ENCODE measurements at regions not wholly inside any gene's neighbourhood (a gene's known extent, or its start where the extent isn't known, plus 50 kb on each side); places are given as distances from the start of the nearest gene placed in this dataset.
A peak's percentile ranks its signal among the peaks of the same experiment; 100 is the strongest.

GRCh38 chr12:107914460-107914977 lies 140.0 kb downstream of the ASCL4 start:
- Histone ChIP-seq H3K36me3 (ENCODE audit: control insufficient read depth in 5 of 5, insufficient read depth in 5 of 5, low read length in 5 of 5) (no peaks in the 10 kb centered on the region), H3K9me3 (ENCODE audit: control insufficient read depth in 5 of 5, low read length in 5 of 5) (no peaks in the 10 kb centered on the region), H3K4me1 (ENCODE audit: control insufficient read depth in 5 of 5, insufficient read depth in 5 of 5, low read length in 5 of 5) (peaks cover 2 to 14% (median 12%) of the 10 kb centered on the region in 5 donors), H3K27me3 (ENCODE audit: control insufficient read depth in 5 of 5, insufficient read depth in 4 of 5, low read length in 5 of 5) (peaks cover 0 to 21% (median 9%) of the 10 kb centered on the region in 5 donors), H3K27ac (ENCODE audit: low read depth, low read length) (no peak overlapping the region), H3K4me3 (ENCODE audit: low read depth in 1 of 5, low read length in 5 of 5) (no peak overlapping the region), H3K9ac (ENCODE audit: low read length in 5 of 5) (no peak overlapping the region)

DNA sequence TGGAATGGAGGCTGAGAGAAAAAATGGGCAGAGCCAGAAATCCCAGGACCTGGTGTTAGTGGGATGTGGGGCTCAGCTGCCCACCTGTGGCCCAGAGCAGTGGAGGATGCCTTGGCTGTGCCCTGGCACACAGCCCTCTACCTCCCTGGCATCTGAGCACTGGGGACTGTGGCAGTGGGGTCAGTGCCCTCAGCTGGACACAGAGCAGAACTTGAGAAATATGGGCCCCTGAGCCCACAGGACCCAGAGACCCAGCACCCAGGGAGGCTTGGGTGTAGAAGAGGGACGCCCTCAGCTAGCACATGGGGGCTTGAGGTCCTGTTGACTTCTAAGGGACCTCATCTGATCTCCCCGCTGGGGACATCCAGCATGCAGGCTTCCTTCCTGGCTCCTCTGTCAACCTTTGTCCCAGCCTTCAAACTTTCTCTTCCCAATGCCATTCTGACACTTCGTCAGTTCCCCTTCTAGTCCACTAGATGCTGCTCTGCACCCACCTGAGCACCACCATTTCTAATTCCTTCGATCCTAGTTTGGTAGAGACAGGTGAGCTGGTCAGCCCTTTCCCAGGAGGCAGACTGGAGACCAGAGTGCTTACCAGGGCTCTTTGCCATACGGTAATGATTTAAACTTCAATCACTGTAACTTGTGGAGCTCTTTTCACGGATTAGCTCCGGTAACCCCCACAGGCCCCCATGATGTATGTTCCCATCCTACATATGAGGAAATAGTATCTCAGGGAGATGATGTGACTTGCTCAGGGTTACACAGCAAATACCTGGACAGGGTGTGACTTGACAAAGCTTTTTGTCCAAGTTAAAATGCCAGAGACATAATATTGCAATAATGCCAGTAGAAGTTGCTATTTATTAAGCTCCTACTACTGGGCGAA lies 143.7 kb downstream of the ASCL4 start:
- no peak overlapping the region for H3K4me3 ChIP-seq (ENCODE audit: low read depth in 1 of 5, low read length in 5 of 5)
- H3K27me3 ChIP-seq (ENCODE audit: control insufficient read depth in 5 of 5, insufficient read depth in 4 of 5, low read length in 5 of 5): peaks cover 0 to 17% (median 9%) of the 10 kb centered on the region in 5 donors

DNA sequence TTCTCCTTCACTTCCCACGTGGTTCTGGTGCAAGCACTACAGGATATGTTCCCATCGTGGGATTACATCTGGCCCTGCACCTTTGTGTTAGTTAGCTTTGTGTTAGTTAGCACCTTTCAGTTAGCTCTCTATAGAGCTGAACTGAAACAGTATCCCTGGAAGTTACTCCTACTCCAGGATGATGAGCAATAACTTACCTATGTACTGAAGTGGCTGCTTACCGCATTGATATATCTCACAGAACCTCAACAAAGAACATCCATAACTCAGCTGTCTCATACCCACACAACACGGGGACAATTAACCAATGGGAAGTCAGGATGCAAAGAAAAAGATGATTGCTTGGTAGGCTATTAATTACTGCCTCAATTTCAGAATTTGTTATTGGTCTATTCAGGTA lies 146.6 kb downstream of the ASCL4 start:
- no peak overlapping the region for H3K4me3 ChIP-seq (ENCODE audit: low read depth in 1 of 5, low read length in 5 of 5)
- H3K9ac ChIP-seq (ENCODE audit: low read length in 5 of 5): no peak overlapping the region
- H3K27ac ChIP-seq (ENCODE audit: low read depth, low read length): no peak overlapping the region
- no peaks in the 10 kb centered on the region for H3K4me1 ChIP-seq (ENCODE audit: control insufficient read depth in 5 of 5, insufficient read depth in 5 of 5, low read length in 5 of 5)
- no peaks in the 10 kb centered on the region for H3K36me3 ChIP-seq (ENCODE audit: control insufficient read depth in 5 of 5, insufficient read depth in 5 of 5, low read length in 5 of 5)
- H3K9me3 ChIP-seq (ENCODE audit: control insufficient read depth in 5 of 5, low read length in 5 of 5): no peaks in the 10 kb centered on the region
- peaks cover 0 to 17% (median 9%) of the 10 kb centered on the region in 5 donors for H3K27me3 ChIP-seq (ENCODE audit: control insufficient read depth in 5 of 5, insufficient read depth in 4 of 5, low read length in 5 of 5)

More for the DNA sequence above, 143.7 kb downstream of the ASCL4 start:
- no peaks in the 10 kb centered on the region for H3K4me1 ChIP-seq (ENCODE audit: control insufficient read depth in 5 of 5, insufficient read depth in 5 of 5, low read length in 5 of 5)
- no peak overlapping the region for H3K9ac ChIP-seq (ENCODE audit: low read length in 5 of 5)
- H3K36me3 ChIP-seq (ENCODE audit: control insufficient read depth in 5 of 5, insufficient read depth in 5 of 5, low read length in 5 of 5): no peaks in the 10 kb centered on the region
- H3K27ac ChIP-seq (ENCODE audit: low read depth, low read length): no peak overlapping the region
- H3K9me3 ChIP-seq (ENCODE audit: control insufficient read depth in 5 of 5, low read length in 5 of 5): no peaks in the 10 kb centered on the region

DNA sequence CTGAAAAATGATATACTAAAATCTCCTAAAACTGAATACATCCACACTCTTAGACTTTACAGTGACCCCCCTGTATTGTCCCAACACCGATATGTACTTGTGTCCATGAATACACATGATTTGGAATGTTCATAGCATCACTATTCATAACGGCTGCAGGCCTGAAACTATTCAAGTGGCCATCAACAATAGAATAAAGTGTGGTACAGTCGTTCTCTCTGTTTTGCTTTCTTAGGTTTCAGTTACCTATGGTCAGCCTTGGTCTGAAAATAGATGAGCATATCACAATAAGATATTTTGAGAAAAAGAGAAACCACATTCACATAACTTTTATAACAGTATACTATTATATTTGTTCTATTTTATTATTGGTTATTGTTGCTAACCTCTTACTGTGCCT lies 150.6 kb downstream of the ASCL4 start:
- Histone ChIP-seq H3K4me3 (ENCODE audit: low read depth in 1 of 5, low read length in 5 of 5) (no peak overlapping the region), H3K36me3 (ENCODE audit: control insufficient read depth in 5 of 5, insufficient read depth in 5 of 5, low read length in 5 of 5) (no peaks in the 10 kb centered on the region), H3K27ac (ENCODE audit: low read depth, low read length) (no peak overlapping the region), H3K9me3 (ENCODE audit: control insufficient read depth in 5 of 5, low read length in 5 of 5) (no peaks in the 10 kb centered on the region), H3K27me3 (ENCODE audit: control insufficient read depth in 5 of 5, insufficient read depth in 4 of 5, low read length in 5 of 5) (peaks cover 0 to 4% (median 0%) of the 10 kb centered on the region in 5 donors), H3K4me1 (ENCODE audit: control insufficient read depth in 5 of 5, insufficient read depth in 5 of 5, low read length in 5 of 5) (peaks cover 0 to 8% (median 6%) of the 10 kb centered on the region in 5 donors), H3K9ac (ENCODE audit: low read length in 5 of 5) (no peak overlapping the region)

DNA sequence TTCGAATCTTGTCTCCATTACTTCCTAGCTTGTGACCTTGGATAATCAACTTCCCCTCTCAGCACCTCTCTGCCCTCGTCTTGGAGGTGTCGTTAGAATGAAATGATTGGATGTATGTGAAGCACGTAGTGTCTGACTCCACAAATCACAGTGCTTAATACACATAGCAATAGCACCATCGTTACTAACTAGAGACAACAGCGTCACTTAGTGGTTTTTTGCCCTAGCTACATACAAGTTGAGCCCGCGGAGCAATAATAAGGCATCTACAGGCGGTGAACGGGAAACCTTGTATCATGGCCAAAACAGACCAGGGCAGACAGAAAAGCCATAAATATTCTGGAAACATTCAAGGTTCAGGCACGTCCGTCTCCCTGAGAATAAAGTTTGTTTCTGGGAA lies 154.9 kb downstream of the ASCL4 start:
- no peak overlapping the region for H3K9ac ChIP-seq (ENCODE audit: low read length in 5 of 5)
- H3K27me3 ChIP-seq (ENCODE audit: control insufficient read depth in 5 of 5, insufficient read depth in 4 of 5, low read length in 5 of 5): peaks cover 0 to 10% (median 3%) of the 10 kb centered on the region in 5 donors

GRCh38 chr12:107931761-107932160 lies 157.3 kb downstream of the ASCL4 start:
- no peak overlapping the region for H3K27ac ChIP-seq (ENCODE audit: low read depth, low read length)
- peaks cover 5 to 14% (median 7%) of the 10 kb centered on the region in 5 donors for H3K27me3 ChIP-seq (ENCODE audit: control insufficient read depth in 5 of 5, insufficient read depth in 4 of 5, low read length in 5 of 5)
- no peaks in the 10 kb centered on the region for H3K36me3 ChIP-seq (ENCODE audit: control insufficient read depth in 5 of 5, insufficient read depth in 5 of 5, low read length in 5 of 5)
- no peaks in the 10 kb centered on the region for H3K9me3 ChIP-seq (ENCODE audit: control insufficient read depth in 5 of 5, low read length in 5 of 5)
- H3K4me3 ChIP-seq (ENCODE audit: low read depth in 1 of 5, low read length in 5 of 5): no peak overlapping the region
- H3K4me1 ChIP-seq (ENCODE audit: control insufficient read depth in 5 of 5, insufficient read depth in 5 of 5, low read length in 5 of 5): peaks cover 0 to 9% (median 7%) of the 10 kb centered on the region in 5 donors
- no peak overlapping the region for H3K9ac ChIP-seq (ENCODE audit: low read length in 5 of 5)

More for the DNA sequence above, 154.9 kb downstream of the ASCL4 start:
- no peak overlapping the region for H3K4me3 ChIP-seq (ENCODE audit: low read depth in 1 of 5, low read length in 5 of 5)
- H3K36me3 ChIP-seq (ENCODE audit: control insufficient read depth in 5 of 5, insufficient read depth in 5 of 5, low read length in 5 of 5): no peaks in the 10 kb centered on the region
- H3K9me3 ChIP-seq (ENCODE audit: control insufficient read depth in 5 of 5, low read length in 5 of 5): no peaks in the 10 kb centered on the region
- no peak overlapping the region for H3K27ac ChIP-seq (ENCODE audit: low read depth, low read length)
- H3K4me1 ChIP-seq (ENCODE audit: control insufficient read depth in 5 of 5, insufficient read depth in 5 of 5, low read length in 5 of 5): peaks cover 0 to 9% (median 7%) of the 10 kb centered on the region in 5 donors

- peaks cover 0 to 8% (median 0%) of the 10 kb centered on the region in 5 donors for H3K9me3 ChIP-seq (ENCODE audit: control insufficient read depth in 5 of 5, low read length in 5 of 5)
- no peaks in the 10 kb centered on the region for H3K36me3 ChIP-seq (ENCODE audit: control insufficient read depth in 5 of 5, insufficient read depth in 5 of 5, low read length in 5 of 5)
- peaks cover 0 to 7% (median 6%) of the 10 kb centered on the region in 5 donors for H3K4me1 ChIP-seq (ENCODE audit: control insufficient read depth in 5 of 5, insufficient read depth in 5 of 5, low read length in 5 of 5)
- no peak overlapping the region for H3K4me3 ChIP-seq (ENCODE audit: low read depth in 1 of 5, low read length in 5 of 5)
- peaks cover 2 to 13% (median 5%) of the 10 kb centered on the region in 5 donors for H3K27me3 ChIP-seq (ENCODE audit: control insufficient read depth in 5 of 5, insufficient read depth in 4 of 5, low read length in 5 of 5)
- H3K27ac ChIP-seq (ENCODE audit: low read depth, low read length): no peak overlapping the region
- H3K9ac ChIP-seq (ENCODE audit: low read length in 5 of 5): no peak overlapping the region
These were observed 163.9 kb downstream of the ASCL4 start for GRCh38 chr12:107938446-107938845.

- Histone ChIP-seq H3K27ac (ENCODE audit: low read depth, low read length) (peak overlapping the region; percentile 72), H3K9ac (ENCODE audit: low read length in 5 of 5) (peak overlapping the region in 3 of 5 donors; percentile 15 to 56 (median 16)), H3K4me3 (ENCODE audit: low read depth in 1 of 5, low read length in 5 of 5) (peak overlapping the region in 2 of 5 donors; percentile 36 to 40), H3K4me1 (ENCODE audit: control insufficient read depth in 5 of 5, insufficient read depth in 5 of 5, low read length in 5 of 5) (peaks cover 0 to 19% (median 16%) of the 10 kb centered on the region in 5 donors), H3K9me3 (ENCODE audit: control insufficient read depth in 5 of 5, low read length in 5 of 5) (peaks cover 0 to 2% (median 0%) of the 10 kb centered on the region in 5 donors), H3K27me3 (ENCODE audit: control insufficient read depth in 5 of 5, insufficient read depth in 4 of 5, low read length in 5 of 5) (no peaks in the 10 kb centered on the region), H3K36me3 (ENCODE audit: control insufficient read depth in 5 of 5, insufficient read depth in 5 of 5, low read length in 5 of 5) (no peaks in the 10 kb centered on the region)
These were observed 174.0 kb downstream of the ASCL4 start for GRCh38 chr12:107948391-107948945.

DNA sequence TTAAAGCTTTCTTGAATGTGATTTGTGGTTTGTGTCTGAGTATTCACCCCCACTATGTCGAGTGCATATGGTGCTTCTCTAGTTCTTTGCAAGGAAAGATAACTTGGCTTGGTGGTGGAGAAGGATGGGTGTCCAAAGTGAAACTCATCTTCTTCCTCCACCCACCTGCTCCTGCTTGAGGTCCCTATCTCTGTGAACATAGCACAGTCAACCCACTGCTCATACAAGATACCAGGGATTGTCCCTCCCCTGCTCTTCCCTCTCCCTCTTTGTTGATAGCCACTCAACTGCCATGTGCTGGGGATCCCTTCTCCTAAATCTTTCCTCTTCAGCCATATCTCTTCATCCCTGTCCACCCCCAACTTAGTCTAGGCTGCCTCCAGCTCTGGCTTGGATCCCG lies 176.5 kb downstream of the ASCL4 start:
- H3K4me1 ChIP-seq (ENCODE audit: control insufficient read depth in 5 of 5, insufficient read depth in 5 of 5, low read length in 5 of 5): peaks cover 0 to 21% (median 16%) of the 10 kb centered on the region in 5 donors
- H3K4me3 ChIP-seq (ENCODE audit: low read depth in 1 of 5, low read length in 5 of 5): no peak overlapping the region
- no peak overlapping the region for H3K9ac ChIP-seq (ENCODE audit: low read length in 5 of 5)
- H3K27ac ChIP-seq (ENCODE audit: low read depth, low read length): no peak overlapping the region
- H3K36me3 ChIP-seq (ENCODE audit: control insufficient read depth in 5 of 5, insufficient read depth in 5 of 5, low read length in 5 of 5): no peaks in the 10 kb centered on the region
- no peaks in the 10 kb centered on the region for H3K27me3 ChIP-seq (ENCODE audit: control insufficient read depth in 5 of 5, insufficient read depth in 4 of 5, low read length in 5 of 5)
- H3K9me3 ChIP-seq (ENCODE audit: control insufficient read depth in 5 of 5, low read length in 5 of 5): peaks cover 0 to 2% (median 0%) of the 10 kb centered on the region in 5 donors

Measured in subcutaneous abdominal adipose tissue (tissue), 5 donors.